ENCODE measurements at regions not wholly inside any gene's neighbourhood (a gene's known extent, or its start where the extent isn't known, plus 50 kb on each side); places are given as distances from the start of the nearest gene placed in this dataset.

- TF ChIP-seq CTCF (IDR thresholded peaks at IDR 0.05), result no peak
- no peak for TF ChIP-seq POLR2A (IDR thresholded peaks at IDR 0.05)
Observed at GRCh38 chrY:12289415-12289814, 411.6 kb upstream of the USP9Y start.
